NT2/D1 (cell line): ENCODE measurements at regions not wholly inside any gene's neighbourhood (a gene's known extent, or its start where the extent isn't known, plus 50 kb on each side); places are given as distances from the start of the nearest gene placed in this dataset.

Experiments
- SUZ12 ChIP-seq: IDR thresholded peaks from 2 replicates; pipeline ENCODE4 v1.6.1; 2011; ENCODE audit not compliant: insufficient read length, insufficient read depth; ENCODE audit errors: extremely low read depth
- ZNF274 ChIP-seq: IDR thresholded peaks from 2 replicates; pipeline ENCODE4 v1.6.1; 2011; ENCODE audit warnings: mild to moderate bottlenecking, low read depth, low read length

DNA sequence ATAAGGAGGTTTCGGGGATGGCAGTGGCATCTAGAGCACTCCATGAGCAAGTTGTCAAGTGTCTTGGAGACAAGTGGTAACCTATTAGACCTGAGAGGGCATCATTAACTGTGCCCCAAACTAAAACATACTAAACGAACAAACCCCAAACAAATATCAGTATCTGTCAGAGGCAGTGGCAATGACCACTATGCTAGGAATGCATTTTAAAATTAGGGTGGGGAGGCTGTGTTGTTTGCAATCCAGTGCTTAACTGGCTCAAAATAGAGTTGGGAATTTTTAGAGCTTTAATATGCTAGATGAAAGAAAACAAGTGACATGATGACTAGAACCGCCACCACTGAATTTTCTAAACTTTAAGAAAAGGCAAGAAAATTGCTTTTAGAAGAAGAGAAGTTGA lies 51.8 kb upstream of the TPRG1 start:
- TF ChIP-seq SUZ12 = no peak
- TF ChIP-seq ZNF274 = no peak
